Pons (tissue), 1 donor: ENCODE measurements at regions not wholly inside any gene's neighbourhood (a gene's known extent, or its start where the extent isn't known, plus 50 kb on each side); places are given as distances from the start of the nearest gene placed in this dataset.

Source experiments
- DNase-seq: peaks from one replicate; pipeline ENCODE4 v3.0.0-alpha.2; 2016; ENCODE audit warnings: low spot score

GRCh38 chr10:43901744-43902504 is 253.2 kb upstream of the ZNF32 start:
- DNase-seq, result no peak

GRCh38 chr10:43901302-43901701 is 252.6 kb upstream of the ZNF32 start:
- DNase-seq, result no peak

- DNase-seq, result no peak
Measured at GRCh38 chr10:43900571-43900970, 251.9 kb upstream of the ZNF32 start.

- DNase-seq, result peak; percentile 46
Measured at GRCh38 chr10:43899224-43899959, 250.7 kb upstream of the ZNF32 start.

- no peak for DNase-seq
Measured at GRCh38 chr10:43898592-43898991, 249.9 kb upstream of the ZNF32 start.

GRCh38 chr10:43897765-43898419 is 249.2 kb upstream of the ZNF32 start:
- DNase-seq, result no peak

GRCh38 chr10:43892062-43892770 is 243.5 kb upstream of the ZNF32 start:
- no peak for DNase-seq

GRCh38 chr10:43891241-43891640 is 242.6 kb upstream of the ZNF32 start:
- DNase-seq, result no peak

GRCh38 chr10:43890124-43890523 is 241.4 kb upstream of the ZNF32 start:
- DNase-seq, result no peak

- DNase-seq, result no peak
Measured at GRCh38 chr10:43888586-43888985, 239.9 kb upstream of the ZNF32 start.

- no peak for DNase-seq
Measured at GRCh38 chr10:43885842-43886241, 237.2 kb upstream of the ZNF32 start.

GRCh38 chr10:43885252-43885651 is 236.6 kb upstream of the ZNF32 start:
- DNase-seq, result no peak

GRCh38 chr10:43884501-43885105 is 235.9 kb upstream of the ZNF32 start:
- DNase-seq, result no peak

GRCh38 chr10:43882711-43883110 is 234.0 kb upstream of the ZNF32 start:
- DNase-seq, result no peak

GRCh38 chr10:43881657-43882056 is 233.0 kb upstream of the ZNF32 start:
- DNase-seq, result no peak

GRCh38 chr10:43880160-43880559 is 231.5 kb upstream of the ZNF32 start:
- DNase-seq, result no peak

- DNase-seq, result no peak
Measured at GRCh38 chr10:43879742-43880141, 231.1 kb upstream of the ZNF32 start.

GRCh38 chr10:43879162-43879561 is 230.5 kb upstream of the ZNF32 start:
- DNase-seq, result no peak

- no peak for DNase-seq
Measured at GRCh38 chr10:43878386-43878785, 229.7 kb upstream of the ZNF32 start.

GRCh38 chr10:43876976-43877375 is 228.3 kb upstream of the ZNF32 start:
- DNase-seq, result no peak

- DNase-seq, result no peak
Measured at GRCh38 chr10:43874984-43875383, 226.3 kb upstream of the ZNF32 start.

- no peak for DNase-seq
Measured at GRCh38 chr10:43873717-43874116, 225.0 kb upstream of the ZNF32 start.
